HCT116 (cell line): ENCODE measurements at regions not wholly inside any gene's neighbourhood (a gene's known extent, or its start where the extent isn't known, plus 50 kb on each side); places are given as distances from the start of the nearest gene placed in this dataset.

Experiments used
- ATAC-seq: fragments of 200-7000 bp; cut with Tn5 transposase; 2 replicates; pipeline ENCODE4 v1.9.1; 2020; ENCODE audit warnings: mild to moderate bottlenecking, moderate library complexity
- BruUV-seq: library from RNA; stranded (reverse); fragments of 400-500 nt; replicated peaks from 2 replicates; lab custom pipeline; 2021; lab: Mats Ljungman, UMichigan
- CTCF ChIA-PET: fragments of 300-600 bp; sonication (Branson Sonifier 250); formaldehyde crosslinking; loops from one replicate; lab custom pipeline; 2021; ENCODE audit warnings: antibody characterized with exemption; lab: Charles Lee
- POLR2A ChIA-PET: fragments of 300-600, 350-600 bp; sonication (Branson Sonifier 250); formaldehyde crosslinking; loops from one replicate; lab custom pipeline; 2021; ENCODE audit warnings: antibody characterized with exemption; lab: Charles Lee
- RAD21 ChIA-PET, 2 experiments: fragments of 300-600 bp; sonication (Branson Sonifier 250); formaldehyde crosslinking; loops; one replicate each; lab custom pipeline; 2023; ENCODE audit warnings: low total read pairs in 2 of 2; ENCODE audit not compliant: uncharacterized antibody in 2 of 2, unreplicated experiment in 2 of 2, low non-redundant PET in 1 of 2; lab: Charles Lee
- DNase-seq: peaks from one replicate; pipeline ENCODE4 v3.0.0-alpha.2; 2010; ENCODE audit warnings: low read depth, low spot score
- H2AFZ ChIP-seq: fragments of 200-600 bp; shearing (Covaris generic), sonication (generic); 2 replicates; pipeline ENCODE4 v1.6.1; 2017; ENCODE audit warnings: low read depth, mixed run types, mixed read lengths, antibody characterized with exemption, low read length; ENCODE audit not compliant: poor library complexity, severe bottlenecking
- H3K27ac ChIP-seq: 2 replicates; pipeline ENCODE4 v1.5.1; 2012; ENCODE audit warnings: low read depth, low read length
- H3K27me3 ChIP-seq: fragments of 200-600 bp; sonication (generic); 2 replicates; pipeline ENCODE4 v1.6.1; 2016; ENCODE audit warnings: mixed run types, low read length, mixed read lengths; ENCODE audit not compliant: insufficient read depth
- H3K36me3 ChIP-seq, 2 experiments: fragments of 200-500 bp in 1 of 2; fragments of 200-600 bp in 1 of 2; sonication (Bioruptor generic) in 1 of 2; sonication (generic) in 1 of 2; 2 replicates each; pipeline versions ENCODE4 v1.5.1 to v1.6.1; 2014 to 2016; ENCODE audit warnings: low read length in 2 of 2, inconsistent platforms in 1 of 2, mixed read lengths in 1 of 2, mixed run types in 1 of 2; ENCODE audit not compliant: insufficient read depth in 2 of 2, control insufficient read depth in 1 of 2
- H3K4me1 ChIP-seq, 2 experiments: fragments of 200-600 bp in 1 of 2; sonication (generic) in 1 of 2; 2 replicates each; pipeline versions ENCODE4 v1.5.1 to v1.6.1; 2012 to 2017; ENCODE audit warnings: low read length in 2 of 2, inconsistent platforms in 1 of 2, mild to moderate bottlenecking in 1 of 2, mixed read lengths in 1 of 2, mixed run types in 1 of 2, moderate library complexity in 1 of 2; ENCODE audit not compliant: insufficient read depth in 2 of 2, control insufficient read depth in 1 of 2
- H3K4me2 ChIP-seq: fragments of 200-600 bp; sonication (generic); 2 replicates; pipeline ENCODE4 v1.6.1; 2017; ENCODE audit warnings: mixed run types, low read length, mixed read lengths
- H3K4me3 ChIP-seq, 2 experiments: fragments of 200-600 bp in 1 of 2; sonication (generic) in 1 of 2; replicated peaks in 1 of 2; 2 replicates each; pipeline ENCODE4 v1.5.1; 2011 to 2016; ENCODE audit warnings: low read length in 2 of 2, control low read depth in 1 of 2, low read depth in 1 of 2, mild to moderate bottlenecking in 1 of 2, mixed read lengths in 1 of 2, mixed run types in 1 of 2
- H3K79me2 ChIP-seq: fragments of 200-600 bp; sonication (generic); 2 replicates; pipeline ENCODE4 v1.6.1; 2017; ENCODE audit warnings: mild to moderate bottlenecking, mixed run types, low read length, moderate library complexity, mixed read lengths; ENCODE audit not compliant: insufficient read depth
- H3K9ac ChIP-seq: fragments of 200-600 bp; sonication (generic); 2 replicates; pipeline ENCODE4 v1.6.1; 2016; ENCODE audit warnings: low read length, mixed read lengths
- H3K9me2 ChIP-seq: fragments of 200-600 bp; sonication (generic), shearing (Covaris generic); 2 replicates; pipeline ENCODE4 v1.6.1; 2017; ENCODE audit warnings: mixed run types, mild to moderate bottlenecking, moderate library complexity; ENCODE audit not compliant: insufficient read depth
- H3K9me3 ChIP-seq, 2 experiments: fragments of 200-500 bp in 1 of 2; fragments of 200-600 bp in 1 of 2; sonication (Bioruptor generic) in 1 of 2; sonication (generic) in 1 of 2; 2 replicates each; pipeline ENCODE4 v1.6.1; 2014 to 2017; ENCODE audit warnings: low read length in 2 of 2, mixed read lengths in 2 of 2, inconsistent platforms in 1 of 2, low read depth in 1 of 2, mild to moderate bottlenecking in 1 of 2, mixed run types in 1 of 2, moderate library complexity in 1 of 2; ENCODE audit not compliant: control insufficient read depth in 1 of 2, insufficient read depth in 1 of 2
- H4K20me1 ChIP-seq: fragments of 200-600 bp; sonication (generic), shearing (Covaris generic); 2 replicates; pipeline ENCODE4 v1.6.1; 2017; ENCODE audit warnings: mixed run types, mild to moderate bottlenecking, moderate library complexity; ENCODE audit not compliant: insufficient read depth
- CBX3 ChIP-seq: IDR thresholded peaks from 2 replicates; pipeline ENCODE4 v1.6.1; 2012; ENCODE audit warnings: low read depth
- CEBPB ChIP-seq: IDR thresholded peaks from 2 replicates; pipeline ENCODE4 v1.6.1; 2012; ENCODE audit warnings: low read depth
- CTCF ChIP-seq, 3 experiments: fragments of 200-600 bp in 1 of 3; sonication (generic) in 1 of 3; IDR thresholded peaks in 2 of 3; conservative IDR thresholded peaks in 1 of 3; 2 replicates each; pipeline ENCODE4 v1.5.1; 2012 to 2017; ENCODE audit warnings: low read depth in 2 of 3, low read length in 2 of 3, antibody characterized with exemption in 1 of 3, borderline replicate concordance in 1 of 3, control low read depth in 1 of 3, mild to moderate bottlenecking in 1 of 3, mixed read lengths in 1 of 3, mixed run types in 1 of 3, moderate library complexity in 1 of 3; ENCODE audit not compliant: insufficient read depth in 1 of 3
- EGR1 ChIP-seq: IDR thresholded peaks from 2 replicates; pipeline ENCODE4 v1.6.1; 2012; ENCODE audit warnings: low read depth
- ELF1 ChIP-seq: IDR thresholded peaks from 2 replicates; pipeline ENCODE4 v1.6.1; 2012; ENCODE audit warnings: low read depth, borderline replicate concordance
- EZH2phosphoT487 ChIP-seq: fragments of 200-600 bp; IDR thresholded peaks from 2 replicates; pipeline ENCODE4 v1.6.1; 2018; ENCODE audit warnings: antibody characterized with exemption, borderline replicate concordance
- FOSL1 ChIP-seq: IDR thresholded peaks from 2 replicates; pipeline ENCODE4 v1.6.1; 2012; ENCODE audit warnings: low read depth
- JUND ChIP-seq: IDR thresholded peaks from 2 replicates; pipeline ENCODE4 v1.6.1; 2012
- MAX ChIP-seq: IDR thresholded peaks from 2 replicates; pipeline ENCODE4 v1.6.1; 2012
- POLR2A ChIP-seq: IDR thresholded peaks from 2 replicates; pipeline ENCODE4 v1.7.0; 2011; ENCODE audit warnings: borderline replicate concordance; ENCODE audit not compliant: insufficient read depth, insufficient read length; ENCODE audit errors: extremely low read depth
- POLR2AphosphoS5 ChIP-seq: IDR thresholded peaks from 2 replicates; pipeline ENCODE4 v1.6.1; 2011; ENCODE audit warnings: mild to moderate bottlenecking, low read depth, low read length, moderate library complexity
- RAD21 ChIP-seq: IDR thresholded peaks from 2 replicates; pipeline ENCODE4 v1.6.1; 2012; ENCODE audit warnings: low read depth, mild to moderate bottlenecking
- SRF ChIP-seq: IDR thresholded peaks from 2 replicates; pipeline ENCODE4 v1.6.1; 2012; ENCODE audit warnings: low read depth
- TCF7L2 ChIP-seq: IDR thresholded peaks from 2 replicates; pipeline ENCODE4 v1.7.0; 2011; ENCODE audit warnings: borderline replicate concordance, inconsistent platforms; ENCODE audit not compliant: insufficient read depth, insufficient read length; ENCODE audit errors: extremely low read depth
- YY1 ChIP-seq: IDR thresholded peaks from 2 replicates; pipeline ENCODE4 v1.6.1; 2011; ENCODE audit warnings: low read length, low read depth, moderate library complexity, mild to moderate bottlenecking; ENCODE audit not compliant: insufficient replicate concordance; ENCODE audit errors: extremely low read depth
- ZFX ChIP-seq: fragments of 450-650 bp; IDR thresholded peaks from 2 replicates; pipeline ENCODE4 v1.6.1; 2017
- intact Hi-C: fragments of 100-400 bp; cut with micrococcal nuclease; formaldehyde crosslinking; loops from 2 replicates; pipeline ENCODE4 v1.10.0; 2022
- TF ChIP-seq, protein P1 (sequence below): IDR thresholded peaks from 2 replicates; pipeline ENCODE4 v1.6.1; 2012; ENCODE audit warnings: low read depth
- TF ChIP-seq, protein P2 (sequence below): IDR thresholded peaks from 2 replicates; pipeline ENCODE4 v1.6.1; 2012

DNA sequence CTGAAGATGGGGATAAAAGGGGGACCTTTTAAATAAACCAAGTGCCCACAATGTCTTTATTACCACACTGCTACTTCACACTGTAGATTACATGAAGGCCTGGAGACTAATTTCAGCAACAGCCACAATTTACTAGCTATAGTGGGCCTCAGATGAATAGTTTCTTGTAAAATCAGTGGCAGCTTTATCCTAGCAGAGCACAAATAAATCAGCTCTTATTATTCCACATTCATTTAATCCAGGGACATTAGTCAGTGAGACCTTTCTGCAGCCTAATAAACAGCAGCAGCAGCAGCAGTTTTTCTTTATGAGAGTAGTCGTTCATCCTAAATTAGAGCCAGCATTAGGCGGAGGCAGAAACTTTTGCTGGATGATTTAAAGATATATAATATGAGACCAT, 542.3 kb downstream of the PSAT1 start (continued):
- TF ChIP-seq CBX3 (no peak), POLR2AphosphoS5 (no peak)
- TF ChIP-seq, all 23 proteins: peak for 0

DNA sequence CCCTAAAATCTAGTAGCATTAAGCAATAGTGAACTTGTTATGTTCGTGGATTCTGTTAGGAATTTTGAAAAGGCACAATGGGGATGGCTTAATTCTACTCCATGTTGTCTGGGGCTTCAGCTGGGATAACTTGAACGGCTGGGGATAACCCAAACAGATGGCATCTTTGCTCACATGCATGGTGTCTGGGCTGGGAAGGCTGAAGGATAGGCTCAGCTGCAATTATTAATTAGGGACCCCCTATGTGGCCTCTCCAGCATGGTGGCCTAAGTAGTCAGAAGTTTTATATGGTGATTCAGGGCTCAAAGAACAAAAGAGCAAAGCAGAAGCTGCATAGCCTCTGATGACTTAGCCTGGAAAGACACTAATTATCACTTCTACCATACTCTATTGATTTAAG, 551.1 kb downstream of the PSAT1 start:
- no peak overlapping the region for H2AFZ ChIP-seq
- no peaks in the 10 kb centered on the region for H4K20me1 ChIP-seq
- no peaks in the 10 kb centered on the region for H3K27me3 ChIP-seq
- BruUV-seq, result no TSS peak
- no peak overlapping the region for H3K4me2 ChIP-seq
- H3K36me3 ChIP-seq, result no peaks in the 10 kb centered on the region
- TF ChIP-seq FOSL1, result no peak
- TF ChIP-seq, protein P1, sequence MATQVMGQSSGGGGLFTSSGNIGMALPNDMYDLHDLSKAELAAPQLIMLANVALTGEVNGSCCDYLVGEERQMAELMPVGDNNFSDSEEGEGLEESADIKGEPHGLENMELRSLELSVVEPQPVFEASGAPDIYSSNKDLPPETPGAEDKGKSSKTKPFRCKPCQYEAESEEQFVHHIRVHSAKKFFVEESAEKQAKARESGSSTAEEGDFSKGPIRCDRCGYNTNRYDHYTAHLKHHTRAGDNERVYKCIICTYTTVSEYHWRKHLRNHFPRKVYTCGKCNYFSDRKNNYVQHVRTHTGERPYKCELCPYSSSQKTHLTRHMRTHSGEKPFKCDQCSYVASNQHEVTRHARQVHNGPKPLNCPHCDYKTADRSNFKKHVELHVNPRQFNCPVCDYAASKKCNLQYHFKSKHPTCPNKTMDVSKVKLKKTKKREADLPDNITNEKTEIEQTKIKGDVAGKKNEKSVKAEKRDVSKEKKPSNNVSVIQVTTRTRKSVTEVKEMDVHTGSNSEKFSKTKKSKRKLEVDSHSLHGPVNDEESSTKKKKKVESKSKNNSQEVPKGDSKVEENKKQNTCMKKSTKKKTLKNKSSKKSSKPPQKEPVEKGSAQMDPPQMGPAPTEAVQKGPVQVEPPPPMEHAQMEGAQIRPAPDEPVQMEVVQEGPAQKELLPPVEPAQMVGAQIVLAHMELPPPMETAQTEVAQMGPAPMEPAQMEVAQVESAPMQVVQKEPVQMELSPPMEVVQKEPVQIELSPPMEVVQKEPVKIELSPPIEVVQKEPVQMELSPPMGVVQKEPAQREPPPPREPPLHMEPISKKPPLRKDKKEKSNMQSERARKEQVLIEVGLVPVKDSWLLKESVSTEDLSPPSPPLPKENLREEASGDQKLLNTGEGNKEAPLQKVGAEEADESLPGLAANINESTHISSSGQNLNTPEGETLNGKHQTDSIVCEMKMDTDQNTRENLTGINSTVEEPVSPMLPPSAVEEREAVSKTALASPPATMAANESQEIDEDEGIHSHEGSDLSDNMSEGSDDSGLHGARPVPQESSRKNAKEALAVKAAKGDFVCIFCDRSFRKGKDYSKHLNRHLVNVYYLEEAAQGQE, result no peak
- no peak for TF ChIP-seq TCF7L2
- no peak for TF ChIP-seq EZH2phosphoT487
- no peak for TF ChIP-seq SRF
- TF ChIP-seq YY1, result no peak
- no peak for TF ChIP-seq ELF1
- no peak for TF ChIP-seq JUND
- no peak for TF ChIP-seq RAD21
- TF ChIP-seq MAX, result no peak
- TF ChIP-seq CBX3, result no peak
- no peak for TF ChIP-seq POLR2A
- TF ChIP-seq, protein P2, sequence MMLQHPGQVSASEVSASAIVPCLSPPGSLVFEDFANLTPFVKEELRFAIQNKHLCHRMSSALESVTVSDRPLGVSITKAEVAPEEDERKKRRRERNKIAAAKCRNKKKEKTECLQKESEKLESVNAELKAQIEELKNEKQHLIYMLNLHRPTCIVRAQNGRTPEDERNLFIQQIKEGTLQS, result no peak
- TF ChIP-seq EGR1, result no peak
- no peak for TF ChIP-seq CTCF (IDR thresholded peaks at IDR 0.05 in 2 of 3, conservative IDR thresholded peaks at IDR 0.05 in 1 of 3; ENCODE audit: borderline replicate concordance in 1 of 3, insufficient read depth in 1 of 3, low read depth in 2 of 3, low read length in 2 of 3)
- no peak for TF ChIP-seq CEBPB
- no peak for TF ChIP-seq POLR2AphosphoS5
- TF ChIP-seq ZFX, result no peak
- POLR2A ChIA-PET, result no interaction called here
- H3K9me2 ChIP-seq, result no peaks in the 10 kb centered on the region
- DNase-seq (no peak), ATAC-seq (no peak)
- no peaks in the 10 kb centered on the region for H3K79me2 ChIP-seq
- no peak overlapping the region for H3K9ac ChIP-seq
- intact Hi-C loops, result no loop called here
- RAD21 ChIA-PET, result no interaction called here
- no peak overlapping the region for H3K4me3 ChIP-seq
- H3K27ac ChIP-seq, result no peak overlapping the region
- no peaks in the 10 kb centered on the region for H3K9me3 ChIP-seq
- CTCF ChIA-PET, result no interaction called here
- H3K4me1 ChIP-seq, result no peaks in the 10 kb centered on the region
